Ovary (tissue), 3 donors: ENCODE measurements at regions not wholly inside any gene's neighbourhood (a gene's known extent, or its start where the extent isn't known, plus 50 kb on each side); places are given as distances from the start of the nearest gene placed in this dataset.

Source experiments
- EP300 ChIP-seq: sonication (generic); formaldehyde crosslinking; IDR thresholded peaks from one replicate; pipeline ENCODE4 v1.6.1; 2017; ENCODE audit warnings: antibody characterized with exemption
- POLR2A ChIP-seq: fragments of 450-650 bp; IDR thresholded peaks from one replicate; pipeline ENCODE4 v1.6.1; 2017; ENCODE audit warnings: antibody characterized with exemption, mild to moderate bottlenecking, moderate library complexity
- TF ChIP-seq, protein P1 (sequence below), 3 donors: fragments of 450-650 bp in 2 of 3; fragments of 200-600 bp in 1 of 3; IDR thresholded peaks; one replicate each; pipeline versions ENCODE4 v1.5.1 to v1.8.0; 2016 to 2022; ENCODE audit warnings: antibody characterized with exemption in 3 of 3, mild to moderate bottlenecking in 1 of 3
- donor health status: DM: no; HTN: no; CAD: no.

DNA sequence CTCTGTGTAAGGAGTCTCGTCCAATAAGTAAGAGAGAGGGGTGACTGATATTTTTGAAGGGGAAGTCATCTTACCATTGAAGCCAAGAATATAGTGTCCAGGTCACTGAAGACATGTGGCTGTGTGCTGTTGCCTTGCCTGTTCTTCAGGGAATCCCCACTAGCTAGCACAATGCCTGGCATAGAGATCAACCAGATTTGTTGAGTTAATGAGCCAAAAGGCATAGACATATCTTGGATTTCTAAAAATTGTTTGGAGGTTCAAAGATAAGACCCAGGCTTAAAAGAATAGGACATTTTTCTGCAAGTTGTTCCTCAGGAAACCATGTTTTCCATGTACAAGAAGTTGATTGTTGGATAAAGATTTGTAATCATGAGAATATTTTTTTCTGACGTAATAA, 119.3 kb upstream of the DKK2 start:
- TF ChIP-seq, protein P1, sequence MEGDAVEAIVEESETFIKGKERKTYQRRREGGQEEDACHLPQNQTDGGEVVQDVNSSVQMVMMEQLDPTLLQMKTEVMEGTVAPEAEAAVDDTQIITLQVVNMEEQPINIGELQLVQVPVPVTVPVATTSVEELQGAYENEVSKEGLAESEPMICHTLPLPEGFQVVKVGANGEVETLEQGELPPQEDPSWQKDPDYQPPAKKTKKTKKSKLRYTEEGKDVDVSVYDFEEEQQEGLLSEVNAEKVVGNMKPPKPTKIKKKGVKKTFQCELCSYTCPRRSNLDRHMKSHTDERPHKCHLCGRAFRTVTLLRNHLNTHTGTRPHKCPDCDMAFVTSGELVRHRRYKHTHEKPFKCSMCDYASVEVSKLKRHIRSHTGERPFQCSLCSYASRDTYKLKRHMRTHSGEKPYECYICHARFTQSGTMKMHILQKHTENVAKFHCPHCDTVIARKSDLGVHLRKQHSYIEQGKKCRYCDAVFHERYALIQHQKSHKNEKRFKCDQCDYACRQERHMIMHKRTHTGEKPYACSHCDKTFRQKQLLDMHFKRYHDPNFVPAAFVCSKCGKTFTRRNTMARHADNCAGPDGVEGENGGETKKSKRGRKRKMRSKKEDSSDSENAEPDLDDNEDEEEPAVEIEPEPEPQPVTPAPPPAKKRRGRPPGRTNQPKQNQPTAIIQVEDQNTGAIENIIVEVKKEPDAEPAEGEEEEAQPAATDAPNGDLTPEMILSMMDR (IDR thresholded peaks at IDR 0.05) = no peak
- TF ChIP-seq POLR2A = no peak
- no peak for TF ChIP-seq EP300
